Activated CD4-positive, alpha-beta T cell treated with anti-CD3 and anti-CD28 coated beads, Interleukin-2, amount 50 U/mL, for 16 hours (primary cell): ENCODE measurements at regions not wholly inside any gene's neighbourhood (a gene's known extent, or its start where the extent isn't known, plus 50 kb on each side); places are given as distances from the start of the nearest gene placed in this dataset.
"Not testable (repeated sequence)": the region's sequence is repeated elsewhere in the genome, so short reads cannot be mapped to it uniquely, and the experiment has no call there.

Experiments
- DNase-seq: peaks from one replicate; pipeline ENCODE4 v3.0.0-alpha.2; 2020

DNA sequence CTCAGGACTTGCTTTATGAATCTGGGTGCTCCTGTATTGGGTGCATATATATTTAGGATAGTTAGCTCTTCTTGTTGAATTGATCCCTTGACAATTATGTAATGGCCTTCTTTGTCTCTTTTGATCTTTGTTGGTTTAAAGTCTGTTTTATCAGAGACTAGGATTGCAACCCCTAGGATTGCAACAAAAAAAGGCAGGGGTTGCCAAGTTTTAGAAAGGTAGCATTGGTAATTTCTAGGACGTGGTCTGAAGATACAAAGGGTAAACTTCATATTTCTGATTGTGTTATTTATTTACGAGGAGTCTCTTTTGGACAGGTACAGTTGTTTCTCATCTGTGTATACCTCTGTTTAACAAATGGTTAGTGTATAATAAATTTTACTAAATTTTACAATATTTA, 433.7 kb downstream of the BTG1 start:
- DNase-seq, result not testable (repeated sequence)

DNA sequence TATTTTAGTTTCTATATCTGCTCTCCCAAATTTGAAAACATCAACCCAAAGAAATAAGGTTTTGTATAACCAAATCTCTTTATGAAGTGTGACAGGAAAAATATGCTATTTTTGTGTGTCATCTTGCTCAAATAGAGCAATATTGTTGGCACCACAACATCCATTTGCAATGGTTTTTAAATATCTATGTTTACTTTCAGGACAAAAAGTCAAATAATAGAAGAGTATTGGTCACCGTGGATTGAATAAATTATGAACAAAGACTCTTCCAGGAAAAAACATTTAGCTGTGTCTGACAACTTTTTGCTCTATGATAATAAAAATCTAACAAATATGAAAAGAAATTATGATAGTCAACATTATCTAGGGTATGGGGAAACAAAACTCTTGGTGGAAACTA, 439.2 kb downstream of the BTG1 start:
- no peak for DNase-seq

DNA sequence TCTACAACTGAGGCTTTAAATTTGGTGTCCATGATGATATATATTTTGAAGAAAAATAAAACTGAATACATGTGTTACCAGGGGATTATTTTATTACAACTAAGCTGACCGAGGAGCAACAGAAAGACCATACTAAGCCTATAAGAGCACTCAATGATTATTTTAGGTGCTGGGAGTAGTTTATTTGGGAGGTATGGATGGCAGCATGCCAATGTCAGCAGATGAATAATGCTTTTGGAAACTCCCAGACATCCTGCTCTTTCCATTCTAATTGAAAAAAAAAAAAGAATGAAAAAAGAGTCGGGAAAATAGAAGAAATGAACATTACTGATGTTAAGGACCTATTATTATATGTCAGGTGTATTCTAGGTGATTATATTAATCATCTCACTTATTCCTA, 441.2 kb downstream of the BTG1 start:
- DNase-seq, result no peak

DNA sequence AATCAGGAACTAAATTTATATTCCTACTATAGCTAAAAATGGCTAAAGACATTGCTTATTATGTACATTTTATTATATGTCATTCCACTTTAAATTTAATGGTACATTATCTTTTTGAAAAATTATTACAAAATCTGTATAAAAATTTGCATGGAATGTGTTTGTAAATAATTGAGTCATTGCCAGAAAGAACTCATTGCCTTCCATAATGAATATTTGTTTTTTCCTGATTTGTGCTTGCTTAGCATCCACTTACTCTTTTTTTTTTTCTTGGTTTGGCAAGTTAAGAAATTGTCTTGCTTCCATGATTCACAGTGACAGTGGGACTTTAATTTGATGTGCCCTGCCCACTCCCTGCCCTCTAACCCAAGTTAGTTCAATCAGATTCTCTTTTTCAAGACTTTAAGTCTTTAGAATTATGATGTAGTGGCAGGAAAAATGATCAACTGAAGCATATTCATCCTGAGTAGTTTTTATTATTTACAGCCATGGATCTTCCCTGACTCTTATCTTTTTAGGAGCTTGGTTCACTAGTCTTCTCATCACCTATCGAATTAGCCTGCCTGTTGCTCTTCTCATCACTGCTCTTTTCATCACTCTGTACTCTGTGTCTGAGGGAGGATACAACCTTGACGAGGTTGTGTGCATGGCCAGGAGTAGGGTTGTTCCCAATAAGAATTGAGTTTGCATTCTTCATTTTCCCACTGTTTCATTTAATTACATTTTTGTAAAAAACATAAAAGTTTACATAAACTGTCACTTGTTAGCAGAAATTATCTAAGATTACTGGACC, 442.0 kb downstream of the BTG1 start:
- no peak for DNase-seq

DNA sequence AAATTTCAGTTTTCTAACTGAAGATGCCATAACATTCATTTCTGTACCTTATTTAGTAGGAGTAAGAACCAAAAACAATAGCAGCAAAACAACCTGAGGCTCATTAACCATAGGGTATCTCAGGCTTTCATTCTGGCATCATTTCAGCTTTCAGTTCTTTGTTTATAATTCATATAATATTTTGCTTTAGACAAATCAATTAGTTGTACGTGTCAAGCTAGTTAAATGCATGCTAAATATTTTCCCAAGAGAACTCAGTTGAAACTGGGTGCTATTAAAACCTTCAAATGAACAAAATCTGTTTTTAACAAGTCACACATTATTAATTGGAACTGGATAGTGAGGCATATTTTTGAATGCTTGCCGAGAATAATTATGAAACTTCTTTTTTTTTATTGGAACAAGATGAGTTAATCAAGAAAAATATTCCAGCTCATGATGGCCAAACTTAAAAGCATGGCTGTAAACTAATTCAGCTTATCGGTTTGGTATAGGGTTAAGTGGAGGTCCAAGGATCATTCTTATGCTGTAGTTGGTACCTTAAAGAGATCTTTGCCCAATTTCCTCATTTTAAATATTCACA, 442.7 kb downstream of the BTG1 start:
- no peak for DNase-seq

DNA sequence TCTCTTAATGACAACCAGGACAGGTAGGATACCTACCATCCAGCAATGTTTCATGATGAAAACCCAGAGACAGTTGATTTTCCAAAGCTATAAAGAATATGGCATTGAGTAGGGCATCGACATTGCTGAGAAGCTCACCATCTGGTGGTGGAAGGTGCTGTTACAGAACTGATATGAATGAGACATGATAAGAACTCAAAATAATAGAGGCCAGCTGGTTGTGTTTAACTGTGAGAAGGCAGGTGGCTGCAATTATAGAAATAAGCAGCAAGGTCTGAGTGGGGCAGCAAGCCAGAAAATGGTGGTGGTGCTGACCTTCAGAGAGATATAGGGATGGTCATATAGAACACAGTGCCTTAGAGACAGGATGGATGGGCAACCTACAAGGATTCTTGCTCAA, 449.7 kb downstream of the BTG1 start:
- no peak for DNase-seq

DNA sequence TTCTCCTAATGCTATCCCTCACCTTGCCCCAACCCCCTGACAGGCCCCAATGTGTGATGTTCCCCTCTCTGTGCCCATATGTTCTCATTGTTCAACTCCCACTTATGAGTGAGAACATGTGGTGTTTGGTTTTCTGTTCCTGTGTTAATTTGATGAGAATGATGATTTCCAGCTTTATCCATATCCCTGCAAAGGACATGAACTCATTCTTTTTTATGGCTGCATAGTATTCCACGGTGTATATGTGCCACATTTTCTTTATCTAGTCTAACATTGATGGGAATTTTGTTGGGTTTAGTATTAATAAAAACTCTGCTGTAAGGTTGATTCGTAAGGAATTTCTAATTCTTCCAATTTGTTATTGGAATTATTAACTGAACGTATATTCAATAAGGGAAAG, 450.2 kb downstream of the BTG1 start:
- not testable (repeated sequence) for DNase-seq

DNA sequence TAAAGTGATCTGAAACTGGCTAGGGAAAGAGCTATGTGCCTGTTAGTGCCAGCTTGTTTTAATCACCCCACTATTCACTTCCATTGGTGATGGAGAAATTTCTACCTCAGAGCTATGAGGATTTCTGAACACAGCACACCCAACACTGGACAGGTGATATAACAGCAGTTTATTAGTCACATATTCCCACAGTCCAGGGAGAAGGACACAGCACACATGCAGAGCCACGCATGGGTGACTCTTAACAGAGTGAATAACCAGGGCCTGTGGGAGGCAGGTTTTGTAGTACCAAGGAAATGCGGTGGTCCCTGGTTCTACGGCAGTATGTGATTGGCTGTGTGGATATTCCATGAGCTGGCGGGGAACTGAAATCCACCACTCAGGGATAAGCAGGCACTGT, 455.1 kb downstream of the BTG1 start:
- no peak for DNase-seq

DNA sequence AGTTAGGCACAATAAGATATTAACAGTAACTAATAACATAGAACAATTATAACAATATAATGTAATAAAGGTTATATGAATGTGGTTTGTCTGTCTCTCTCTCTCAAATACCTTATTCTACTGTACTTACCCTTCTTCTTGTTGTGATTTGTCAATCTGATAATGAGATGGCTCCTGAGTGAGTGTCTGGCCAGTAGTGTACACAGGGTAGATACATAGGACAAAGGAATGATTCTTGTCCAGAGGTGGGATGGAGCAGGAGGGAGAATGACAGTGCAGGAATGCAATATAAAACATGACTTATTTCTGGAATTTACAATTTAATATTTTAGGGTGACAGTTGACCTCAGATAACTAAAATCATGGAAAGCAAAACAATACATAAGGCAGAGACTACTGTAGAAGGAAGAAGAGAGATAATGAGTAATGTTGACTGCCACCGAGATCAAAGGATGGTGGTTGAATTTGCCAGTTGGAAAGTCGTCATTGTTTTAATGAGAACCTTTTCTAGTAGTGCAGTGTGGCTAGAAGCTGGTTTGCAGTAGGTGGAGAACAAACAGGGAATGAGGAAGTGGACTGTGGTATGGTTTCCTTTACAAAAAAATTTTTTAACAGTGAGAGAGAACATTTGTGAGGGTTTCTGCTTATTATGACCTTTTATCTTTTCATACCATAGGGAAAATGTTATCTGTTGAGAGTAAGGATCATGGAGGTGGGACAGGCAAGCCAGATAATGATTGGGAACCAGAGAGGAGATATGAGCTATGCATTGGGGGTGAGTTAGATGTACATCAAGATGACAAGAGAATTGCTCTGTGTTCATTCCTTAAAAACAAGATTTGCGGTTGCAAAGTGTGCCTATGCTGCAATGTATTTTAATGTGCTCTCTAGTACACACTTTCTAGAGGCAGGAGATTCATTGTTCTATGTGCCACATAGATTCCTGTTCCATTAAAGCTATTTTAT, 458.3 kb downstream of the BTG1 start:
- no peak for DNase-seq

DNA sequence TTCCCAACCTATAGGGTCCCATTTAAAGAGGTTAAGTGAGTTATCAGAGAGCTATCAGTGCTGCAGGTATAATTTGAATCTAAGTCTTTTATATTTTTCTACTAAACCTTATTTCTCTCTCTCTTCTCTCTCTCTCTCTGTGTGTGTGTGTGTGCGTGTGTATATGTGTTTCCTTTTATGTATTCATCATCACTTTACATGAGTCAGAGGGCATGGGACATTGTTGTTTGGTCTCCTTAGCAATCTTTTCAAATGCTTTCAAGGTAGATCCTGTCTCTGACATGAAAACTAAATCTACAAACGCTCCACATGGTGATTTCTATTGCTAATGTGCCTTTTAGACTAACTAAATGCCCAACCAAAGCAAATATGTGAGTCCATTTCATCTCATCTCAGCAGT, 459.7 kb downstream of the BTG1 start:
- DNase-seq, result no peak

DNA sequence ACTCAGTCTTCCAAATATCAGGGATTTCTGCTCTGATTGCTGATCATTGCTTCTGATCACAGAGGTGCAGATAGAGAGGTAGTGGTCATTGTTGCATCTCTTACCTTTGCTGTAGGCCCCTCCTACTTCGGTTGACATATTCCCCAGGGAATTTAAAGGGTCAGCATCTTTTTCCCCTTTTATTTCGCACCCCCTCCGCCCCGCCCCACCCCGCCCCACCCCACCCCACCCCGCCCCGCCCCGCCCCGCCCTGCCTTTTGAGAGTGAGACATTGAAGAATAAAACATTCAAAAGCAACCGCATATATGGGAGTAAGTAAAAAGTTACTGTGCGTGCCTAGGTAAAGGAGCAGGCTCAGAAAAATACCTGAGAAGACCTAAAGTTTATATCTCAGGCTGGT, 463.9 kb downstream of the BTG1 start:
- no peak for DNase-seq

DNA sequence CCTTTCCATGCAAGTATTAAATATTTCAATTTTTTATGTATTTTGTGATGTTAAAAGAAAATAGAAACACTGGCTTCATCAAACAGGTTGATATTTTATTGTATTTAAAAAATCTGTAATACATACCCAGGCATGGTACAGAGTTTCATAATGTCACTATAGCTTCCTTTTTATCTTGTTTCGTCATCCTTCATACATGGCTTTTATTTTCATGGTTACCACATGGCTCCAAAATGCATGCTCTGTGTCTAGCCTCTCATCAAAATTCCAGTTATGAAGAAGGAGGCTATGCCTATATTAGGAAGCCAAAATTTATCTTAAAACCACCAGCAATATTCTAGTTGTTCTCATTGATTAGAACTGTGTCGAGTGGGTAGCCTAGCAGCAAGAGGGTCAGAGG, 464.8 kb downstream of the BTG1 start:
- no peak for DNase-seq

DNA sequence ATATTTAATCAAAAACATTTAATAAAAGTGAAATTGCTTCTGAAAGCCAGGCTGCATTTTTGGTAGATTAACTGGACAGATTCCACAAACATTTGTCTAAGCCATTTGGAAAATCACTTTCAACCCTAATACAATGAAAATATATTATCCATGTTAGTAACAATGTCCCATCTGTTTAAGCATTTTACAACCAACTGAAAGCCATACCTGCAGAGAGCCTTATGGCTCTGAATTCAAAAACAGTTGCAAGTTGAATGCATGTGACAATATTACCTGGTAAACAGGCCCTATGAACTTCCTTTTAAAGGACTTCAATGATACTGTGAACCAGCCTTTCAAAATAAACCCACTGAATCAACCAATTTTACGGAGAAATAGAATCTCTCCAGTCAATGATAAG, 468.1 kb downstream of the BTG1 start:
- DNase-seq, result no peak

DNA sequence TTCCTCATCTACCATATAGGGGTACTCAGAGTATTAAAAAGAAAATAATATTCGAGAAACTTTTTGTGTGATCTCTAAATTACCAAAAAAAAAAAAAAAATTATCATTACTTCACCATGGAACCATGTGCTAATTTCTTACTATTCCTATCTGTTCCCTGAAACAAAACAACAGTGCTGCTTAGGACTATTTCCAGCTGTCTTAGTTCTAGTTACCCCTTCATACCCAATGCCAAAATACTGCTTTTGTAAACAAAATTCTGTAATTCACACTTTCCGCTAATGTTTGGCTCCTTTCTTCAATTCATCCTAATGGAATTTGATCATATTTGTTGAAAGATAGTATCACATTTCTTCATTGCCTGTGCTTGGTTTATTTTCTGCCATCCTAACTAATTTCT, 470.2 kb downstream of the BTG1 start:
- DNase-seq, result no peak

DNA sequence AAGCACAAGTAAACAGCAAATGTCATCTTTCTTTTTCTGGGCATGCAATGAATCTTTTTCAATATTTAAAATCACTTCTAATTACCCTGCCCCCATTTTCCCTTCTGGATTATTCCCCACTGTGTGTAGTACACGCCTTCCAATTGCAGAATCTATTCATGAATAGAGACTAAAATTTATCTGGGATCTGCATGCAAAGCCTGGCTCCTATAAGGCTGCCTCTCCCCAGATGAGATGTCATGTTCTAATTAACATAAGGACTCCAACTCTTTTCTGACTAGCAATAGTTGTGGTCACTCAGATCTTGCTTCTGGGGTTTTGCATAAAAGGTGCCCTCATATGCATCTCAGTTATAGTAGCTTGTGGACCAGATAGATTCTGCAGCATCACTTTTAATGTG, 473.5 kb downstream of the BTG1 start:
- no peak for DNase-seq

DNA sequence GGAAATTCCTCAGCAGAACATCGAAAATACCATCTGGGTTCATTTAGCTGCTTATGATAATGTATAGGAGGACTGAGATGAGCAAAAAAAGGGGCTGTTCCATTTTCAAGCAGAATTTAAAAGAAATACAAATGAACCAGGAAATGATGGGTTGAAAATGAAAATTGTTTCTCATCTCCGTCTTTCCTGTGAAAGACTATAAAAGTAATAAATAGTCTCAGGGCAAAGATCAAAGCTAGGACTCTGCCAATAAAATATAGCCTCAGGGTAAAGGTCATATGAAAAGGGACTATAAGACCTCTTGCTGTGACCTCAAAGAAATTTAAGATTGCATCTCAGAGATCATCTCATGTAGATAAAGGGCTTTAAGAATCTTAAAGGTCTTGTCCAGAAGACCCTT, 478.0 kb downstream of the BTG1 start:
- DNase-seq, result no peak

DNA sequence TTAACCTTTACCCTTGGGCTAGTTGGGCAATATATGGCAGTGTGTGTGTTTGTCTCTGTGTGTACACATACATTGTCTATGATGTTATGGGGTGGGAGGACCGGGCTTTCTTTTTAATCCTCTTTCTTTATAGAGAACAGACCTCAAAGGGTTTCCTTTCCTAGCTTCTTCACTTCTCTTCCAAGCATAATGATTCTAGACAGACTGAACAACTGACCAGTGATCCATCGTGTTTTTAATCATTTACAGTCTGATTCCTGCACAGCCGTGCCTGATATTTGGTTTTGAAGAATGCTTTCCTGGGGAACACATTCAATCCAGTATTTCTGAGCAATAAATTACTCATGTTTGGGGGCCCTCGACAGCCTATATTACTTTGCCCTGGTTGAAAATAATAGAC, 481.1 kb upstream of the DCN start:
- DNase-seq, result no peak

DNA sequence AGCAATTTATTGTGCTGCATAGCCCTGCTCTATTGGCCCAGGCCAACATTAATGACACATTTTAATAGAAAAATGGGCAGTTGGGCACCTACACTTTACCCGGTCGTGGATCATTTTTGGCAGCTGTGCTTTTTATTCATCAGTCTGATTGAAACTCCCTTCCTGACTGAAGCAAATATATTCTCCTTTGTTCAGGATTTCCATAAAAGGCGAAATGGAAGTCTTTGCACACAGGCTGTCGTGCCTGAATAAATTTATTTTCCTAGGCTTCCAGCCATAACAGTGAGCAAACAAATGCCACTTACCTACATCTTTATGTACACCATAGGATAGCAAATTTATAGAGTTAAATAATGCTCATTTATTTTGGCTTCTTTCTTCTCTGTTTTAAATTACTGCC, 480.7 kb upstream of the DCN start:
- DNase-seq, result no peak

DNA sequence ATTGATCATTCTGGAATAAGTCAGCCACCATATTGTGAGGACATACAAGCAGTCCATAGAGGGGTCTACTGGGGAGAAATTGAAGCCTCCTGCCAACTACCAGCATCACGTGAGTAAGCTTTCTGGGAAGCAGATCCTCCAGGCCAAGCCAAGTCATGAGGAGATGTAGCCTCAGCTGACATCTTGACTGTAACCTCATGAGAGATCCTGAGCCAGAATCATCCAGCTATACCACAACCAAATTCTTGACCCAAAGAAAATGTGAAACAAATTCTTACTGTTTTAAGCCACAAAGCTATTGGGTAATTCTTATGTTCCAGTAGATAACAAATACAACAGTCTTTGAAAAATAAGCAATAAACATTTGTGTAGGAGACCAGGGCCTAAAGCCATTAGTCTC, 479.4 kb upstream of the DCN start:
- DNase-seq, result no peak

DNA sequence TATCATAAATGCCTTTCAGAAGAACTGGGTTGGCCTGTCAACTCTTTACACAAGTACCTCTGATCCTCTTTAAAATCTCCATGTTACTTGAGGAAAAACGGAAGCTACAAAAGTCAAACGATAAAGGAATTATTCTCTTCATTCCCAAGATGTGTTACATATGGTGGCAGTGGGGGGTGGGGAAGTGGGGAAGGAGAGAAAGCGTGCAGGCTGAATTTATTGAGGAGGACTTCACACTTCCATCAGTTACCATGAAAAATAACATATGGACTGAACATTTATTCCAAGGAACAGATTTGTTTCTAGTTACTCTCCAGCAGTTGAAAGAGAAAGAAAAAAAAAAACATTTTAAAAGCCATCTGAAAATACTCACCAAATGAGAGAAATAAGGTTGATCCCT, 474.4 kb upstream of the DCN start:
- DNase-seq, result no peak

DNA sequence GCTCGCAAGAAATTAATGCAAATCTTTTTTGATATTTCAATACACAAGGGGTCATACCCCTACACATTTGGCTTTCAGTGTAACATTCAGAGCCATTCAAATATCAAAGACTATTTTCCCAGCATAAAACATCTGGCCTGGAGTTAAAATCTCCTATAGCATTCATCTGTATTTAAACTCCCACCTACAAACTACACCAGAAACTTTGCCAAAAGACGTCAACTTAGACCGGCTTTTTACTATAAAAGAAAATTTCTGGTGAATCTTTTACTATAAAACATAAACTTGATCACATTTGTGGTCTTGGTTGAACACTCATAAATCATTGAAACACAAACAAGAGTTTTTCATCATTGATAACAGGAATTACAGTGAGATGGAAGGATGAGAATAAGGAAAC, 473.3 kb upstream of the DCN start:
- no peak for DNase-seq

DNA sequence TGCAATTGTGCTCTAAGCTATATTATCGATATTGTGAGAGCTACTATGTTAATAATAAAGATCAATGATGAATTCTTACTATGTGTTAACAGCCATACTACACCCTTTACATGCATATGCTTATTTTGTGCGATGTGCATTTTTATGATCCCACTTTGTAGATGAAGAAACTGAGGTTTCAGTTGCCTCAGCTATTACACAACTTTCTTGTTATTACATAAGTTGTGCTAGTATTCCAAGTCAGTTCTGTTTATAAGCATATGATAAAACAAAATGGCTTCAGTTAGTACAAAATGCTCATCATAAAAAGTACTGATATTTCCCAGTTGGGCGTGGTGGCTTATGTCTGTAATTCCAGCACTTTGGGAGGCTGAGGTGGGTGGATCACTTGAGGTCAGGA, 471.5 kb upstream of the DCN start:
- DNase-seq, result no peak

DNA sequence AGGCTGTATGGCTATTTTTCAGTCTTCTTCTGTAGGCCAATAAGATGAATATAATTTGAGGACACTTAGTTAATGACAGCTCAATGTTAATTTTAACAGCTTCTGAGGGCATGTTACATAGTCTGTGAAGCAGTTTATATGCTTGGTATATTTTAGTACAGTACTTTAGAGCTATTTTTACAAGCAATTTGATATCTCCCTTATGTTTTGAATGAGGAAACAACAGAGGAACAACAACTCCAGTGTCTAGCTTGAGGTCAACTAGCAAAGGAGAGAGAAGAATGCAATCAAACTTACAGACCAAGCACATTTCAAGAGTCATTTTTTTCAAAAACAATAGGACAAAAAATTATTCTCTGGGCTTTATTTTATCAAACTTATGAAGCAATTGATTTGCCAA, 469.1 kb upstream of the DCN start:
- no peak for DNase-seq

DNA sequence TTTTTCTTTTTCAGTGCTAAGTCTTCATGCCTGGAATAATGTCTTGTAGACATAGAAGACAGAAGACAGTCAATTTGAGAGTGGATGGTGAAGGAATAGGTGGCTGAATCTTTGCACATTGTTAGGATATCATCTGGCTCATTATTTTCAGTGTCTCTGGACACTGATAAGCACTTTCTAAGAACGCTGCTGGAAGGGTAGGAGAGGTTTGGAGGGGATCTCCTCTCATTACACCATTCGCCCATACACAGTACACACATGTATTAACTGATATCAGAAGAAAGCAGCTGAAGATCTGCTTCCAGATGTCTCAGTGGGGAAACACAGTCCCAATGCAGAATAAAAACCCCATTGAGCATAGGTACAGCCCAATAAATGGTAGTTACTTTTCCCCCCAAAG, 461.1 kb upstream of the DCN start:
- no peak for DNase-seq
